Endothelial cell (in vitro differentiated cells): ENCODE measurements at regions not wholly inside any gene's neighbourhood (a gene's known extent, or its start where the extent isn't known, plus 50 kb on each side); places are given as distances from the start of the nearest gene placed in this dataset.
"Not testable (repeated sequence)": the region's sequence is repeated elsewhere in the genome, so short reads cannot be mapped to it uniquely, and the experiment has no call there.

ENCODE experiments used
- DNase-seq: peaks from one replicate; pipeline ENCODE4 v3.0.0; 2021; ENCODE audit warnings: low spot score
- H3K27ac Mint-ChIP-seq: one replicate; pipeline ENCODE4 v1.8.0; 2021; ENCODE audit warnings: mixed read lengths, inconsistent platforms; ENCODE audit not compliant: unreplicated experiment
- H3K27me3 Mint-ChIP-seq: one replicate; pipeline ENCODE4 v1.8.0; 2021; ENCODE audit warnings: mild to moderate bottlenecking, moderate library complexity, mixed read lengths, inconsistent platforms; ENCODE audit not compliant: unreplicated experiment
- H3K36me3 Mint-ChIP-seq: one replicate; pipeline ENCODE4 v1.8.0; 2021; ENCODE audit warnings: mild to moderate bottlenecking, low read depth, mixed read lengths, inconsistent platforms; ENCODE audit not compliant: unreplicated experiment
- H3K4me1 Mint-ChIP-seq: one replicate; pipeline ENCODE4 v1.8.0; 2021; ENCODE audit warnings: mild to moderate bottlenecking, mixed read lengths, inconsistent platforms; ENCODE audit not compliant: unreplicated experiment
- H3K4me3 Mint-ChIP-seq: one replicate; pipeline ENCODE4 v1.8.0; 2021; ENCODE audit warnings: mild to moderate bottlenecking, mixed read lengths, inconsistent platforms; ENCODE audit not compliant: unreplicated experiment
- H3K9me3 Mint-ChIP-seq: one replicate; pipeline ENCODE4 v1.8.0; 2021; ENCODE audit warnings: mixed read lengths, inconsistent platforms; ENCODE audit not compliant: unreplicated experiment
- TF ChIP-seq, protein P1 (sequence below): fragments of 200-600 bp; sonication (generic); IDR thresholded peaks from one replicate; pipeline ENCODE4 v1.5.0; 2021; ENCODE audit warnings: antibody characterized with exemption; ENCODE audit not compliant: unreplicated experiment

DNA sequence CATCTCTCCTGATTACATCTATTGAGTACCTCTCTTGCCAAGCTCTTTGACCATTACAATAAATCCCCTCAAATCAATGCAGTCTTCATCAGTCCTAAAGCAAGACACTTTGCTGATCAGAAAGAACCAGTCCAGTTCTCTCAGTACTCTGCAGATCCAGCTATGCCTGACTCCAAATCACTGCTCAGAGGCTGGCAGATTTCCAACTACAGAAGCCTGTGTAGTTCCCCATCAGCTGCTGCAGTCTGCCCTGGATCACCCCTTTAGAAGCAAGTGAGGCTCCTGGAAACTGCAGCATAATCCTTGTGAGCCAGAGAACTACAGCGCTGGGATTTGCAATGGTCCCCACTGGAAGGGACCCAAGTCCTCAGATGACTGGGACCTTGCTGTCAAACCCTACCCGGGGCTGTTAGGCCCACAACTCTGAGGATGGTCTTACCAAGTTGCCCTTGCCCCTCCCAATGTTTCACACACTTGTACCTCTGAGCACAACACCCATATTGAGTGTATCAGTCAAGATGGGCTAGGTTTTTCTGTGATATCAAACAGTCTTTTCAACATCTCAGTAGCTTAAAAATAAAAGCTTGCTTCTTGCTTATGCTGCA lies 81.9 kb upstream of the TOPAZ1 start:
- Mint-ChIP-seq H3K4me1 (no peaks in the 10 kb centered on the region), H3K9me3 (no peaks in the 10 kb centered on the region), H3K36me3 (no peaks in the 10 kb centered on the region), H3K4me3 (no peak overlapping the region), H3K27me3 (no peaks in the 10 kb centered on the region), H3K27ac (no peak overlapping the region)
- no peak for DNase-seq
- TF ChIP-seq, protein P1, sequence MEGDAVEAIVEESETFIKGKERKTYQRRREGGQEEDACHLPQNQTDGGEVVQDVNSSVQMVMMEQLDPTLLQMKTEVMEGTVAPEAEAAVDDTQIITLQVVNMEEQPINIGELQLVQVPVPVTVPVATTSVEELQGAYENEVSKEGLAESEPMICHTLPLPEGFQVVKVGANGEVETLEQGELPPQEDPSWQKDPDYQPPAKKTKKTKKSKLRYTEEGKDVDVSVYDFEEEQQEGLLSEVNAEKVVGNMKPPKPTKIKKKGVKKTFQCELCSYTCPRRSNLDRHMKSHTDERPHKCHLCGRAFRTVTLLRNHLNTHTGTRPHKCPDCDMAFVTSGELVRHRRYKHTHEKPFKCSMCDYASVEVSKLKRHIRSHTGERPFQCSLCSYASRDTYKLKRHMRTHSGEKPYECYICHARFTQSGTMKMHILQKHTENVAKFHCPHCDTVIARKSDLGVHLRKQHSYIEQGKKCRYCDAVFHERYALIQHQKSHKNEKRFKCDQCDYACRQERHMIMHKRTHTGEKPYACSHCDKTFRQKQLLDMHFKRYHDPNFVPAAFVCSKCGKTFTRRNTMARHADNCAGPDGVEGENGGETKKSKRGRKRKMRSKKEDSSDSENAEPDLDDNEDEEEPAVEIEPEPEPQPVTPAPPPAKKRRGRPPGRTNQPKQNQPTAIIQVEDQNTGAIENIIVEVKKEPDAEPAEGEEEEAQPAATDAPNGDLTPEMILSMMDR: no peak

DNA sequence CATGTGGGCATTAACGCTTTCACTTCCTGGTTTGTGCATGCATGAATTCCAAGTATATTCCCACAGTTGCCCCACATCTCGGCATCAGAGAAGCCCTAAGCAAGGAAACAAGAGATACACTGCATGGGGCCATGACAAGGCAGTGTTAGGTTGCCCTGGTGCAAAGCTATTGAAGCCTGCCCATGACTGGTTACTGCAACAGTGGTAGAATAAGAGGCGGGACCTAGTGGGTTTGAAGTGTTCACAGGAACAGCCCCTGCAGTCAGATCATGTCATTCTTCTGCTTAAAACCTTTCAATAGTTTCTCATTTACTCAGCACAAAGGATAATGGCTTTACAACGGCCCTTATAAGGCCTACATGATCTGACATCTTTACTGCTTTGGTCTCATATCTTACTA lies 80.9 kb upstream of the TOPAZ1 start:
- H3K4me3 Mint-ChIP-seq: no peak overlapping the region
- H3K4me1 Mint-ChIP-seq: no peaks in the 10 kb centered on the region
- H3K27ac Mint-ChIP-seq: no peak overlapping the region
- H3K9me3 Mint-ChIP-seq: no peaks in the 10 kb centered on the region
- TF ChIP-seq, protein P1: no peak
- H3K36me3 Mint-ChIP-seq: no peaks in the 10 kb centered on the region
- no peaks in the 10 kb centered on the region for H3K27me3 Mint-ChIP-seq
- no peak for DNase-seq

DNA sequence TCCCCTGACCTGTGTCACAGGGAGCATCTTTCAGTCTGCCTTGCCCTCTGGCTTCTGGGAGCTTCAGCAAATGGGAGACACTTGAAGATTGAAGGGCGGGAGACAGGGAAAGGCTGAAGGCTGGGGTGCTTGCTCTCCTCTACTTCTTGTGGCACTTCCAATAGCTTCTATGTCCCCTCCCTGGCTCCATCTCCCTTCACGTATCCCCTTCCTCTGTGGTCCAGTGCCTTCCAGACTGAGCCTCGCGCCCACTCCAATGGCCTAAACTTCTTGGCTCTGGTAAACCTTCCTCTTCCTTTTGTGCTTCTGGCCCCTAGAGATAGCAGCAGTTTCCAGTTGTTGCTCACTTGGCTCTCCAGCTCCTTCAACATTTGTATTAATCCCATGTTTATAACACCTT lies 69.8 kb upstream of the TOPAZ1 start:
- no peaks in the 10 kb centered on the region for H3K4me1 Mint-ChIP-seq
- no peaks in the 10 kb centered on the region for H3K27me3 Mint-ChIP-seq
- no peaks in the 10 kb centered on the region for H3K36me3 Mint-ChIP-seq
- TF ChIP-seq, protein P1: no peak
- H3K4me3 Mint-ChIP-seq: no peak overlapping the region
- H3K9me3 Mint-ChIP-seq: no peaks in the 10 kb centered on the region
- no peak overlapping the region for H3K27ac Mint-ChIP-seq
- DNase-seq: no peak

DNA sequence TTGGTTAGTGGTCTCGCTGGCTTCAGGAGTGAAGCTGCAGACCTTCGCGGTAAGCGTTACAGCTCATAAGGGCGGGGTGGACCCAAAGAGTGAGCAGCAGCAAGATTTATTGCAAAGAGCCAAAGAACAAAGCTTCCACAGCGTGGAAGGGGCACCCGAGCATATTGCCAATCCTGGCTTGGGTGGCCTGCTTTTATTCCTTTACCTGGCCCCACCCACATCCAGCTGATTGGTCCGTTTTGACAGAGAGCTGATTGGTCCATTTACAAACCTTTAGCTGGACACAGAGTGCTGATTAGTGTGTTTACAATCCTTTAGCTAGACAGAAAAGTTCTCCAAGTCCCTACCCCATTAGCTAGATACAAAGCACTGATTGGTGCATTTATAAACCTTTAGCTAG lies 69.0 kb upstream of the TOPAZ1 start:
- H3K4me1 Mint-ChIP-seq, H3K36me3 Mint-ChIP-seq, H3K27ac Mint-ChIP-seq, DNase-seq, H3K9me3 Mint-ChIP-seq, H3K27me3 Mint-ChIP-seq, H3K4me3 Mint-ChIP-seq: not testable (repeated sequence)

DNA sequence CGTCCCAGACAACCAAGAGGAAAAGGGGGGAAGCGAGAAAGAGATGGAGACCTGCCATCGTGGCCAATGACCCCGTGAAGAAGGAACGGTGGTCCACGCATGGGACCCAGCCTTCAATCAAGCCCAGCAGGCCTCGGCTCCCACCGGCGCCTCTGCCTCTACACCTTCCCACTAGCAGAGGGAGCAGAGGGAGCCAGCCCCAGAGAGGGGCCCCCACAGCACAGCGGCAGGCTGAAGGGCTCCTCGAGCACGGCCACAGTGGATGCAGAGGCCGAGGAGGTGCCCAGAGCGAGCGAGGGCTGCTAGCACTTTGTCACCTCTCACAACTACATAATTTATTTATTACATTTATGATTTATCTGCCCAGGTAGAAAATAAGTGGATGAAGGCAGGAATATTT lies 68.4 kb upstream of the TOPAZ1 start:
- Mint-ChIP-seq H3K36me3 (no peaks in the 10 kb centered on the region), H3K9me3 (no peaks in the 10 kb centered on the region), H3K27me3 (no peaks in the 10 kb centered on the region), H3K27ac (no peak overlapping the region), H3K4me1 (no peaks in the 10 kb centered on the region), H3K4me3 (no peak overlapping the region)
- no peak for DNase-seq
- TF ChIP-seq, protein P1: no peak
